ENCODE measurements at regions not wholly inside any gene's neighbourhood (a gene's known extent, or its start where the extent isn't known, plus 50 kb on each side); places are given as distances from the start of the nearest gene placed in this dataset.

GRCh38 chr6:168177103-168177891 is 98.3 kb upstream of the FRMD1 start:
- no peak for TF ChIP-seq CTCF (IDR thresholded peaks at IDR 0.05)
- no peak for TF ChIP-seq POLR2A (IDR thresholded peaks at IDR 0.05)
- no peak for TF ChIP-seq EP300 (IDR thresholded peaks at IDR 0.05)
